IMR-90 (cell line): ENCODE measurements at regions not wholly inside any gene's neighbourhood (a gene's known extent, or its start where the extent isn't known, plus 50 kb on each side); places are given as distances from the start of the nearest gene placed in this dataset.

Experiments
- BHLHE40 ChIP-seq: fragments of 150-350 bp; IDR thresholded peaks from 2 replicates; pipeline ENCODE4 v1.6.1; 2016; ENCODE audit warnings: mild to moderate bottlenecking, low read depth, low read length
- CEBPB ChIP-seq: IDR thresholded peaks from 2 replicates; pipeline ENCODE4 v1.6.1; 2012; ENCODE audit warnings: low read depth, low read length, improper control_type of control experiment
- CTCF ChIP-seq: conservative IDR thresholded peaks from 2 replicates; pipeline ENCODE4 v1.5.1; 2012; ENCODE audit warnings: mild to moderate bottlenecking, low read depth, low read length, improper control_type of control experiment
- FOS ChIP-seq: fragments of 150-350 bp; IDR thresholded peaks from 2 replicates; pipeline ENCODE4 v1.6.1; 2016; ENCODE audit warnings: low read depth, low read length
- MAFK ChIP-seq: IDR thresholded peaks from 2 replicates; pipeline ENCODE4 v1.6.1; 2012; ENCODE audit warnings: low read depth, low read length, improper control_type of control experiment
- MXI1 ChIP-seq: IDR thresholded peaks from 2 replicates; pipeline ENCODE4 v1.6.1; 2012; ENCODE audit warnings: low read depth, mild to moderate bottlenecking, low read length, moderate library complexity, borderline replicate concordance
- NFE2L2 ChIP-seq: fragments of 150-350 bp; IDR thresholded peaks from 2 replicates; pipeline ENCODE4 v1.6.1; 2016; ENCODE audit warnings: low read depth, mild to moderate bottlenecking, low read length
- POLR2A ChIP-seq: IDR thresholded peaks from 2 replicates; pipeline ENCODE4 v1.6.1; 2012; ENCODE audit warnings: mild to moderate bottlenecking, low read depth, low read length
- RAD21 ChIP-seq: IDR thresholded peaks from 2 replicates; pipeline ENCODE4 v1.6.1; 2012; ENCODE audit warnings: low read length, improper control_type of control experiment
- RCOR1 ChIP-seq: IDR thresholded peaks from 2 replicates; pipeline ENCODE4 v1.6.1; 2012; ENCODE audit warnings: mild to moderate bottlenecking, low read length, improper control_type of control experiment; ENCODE audit not compliant: insufficient replicate concordance
- RFX5 ChIP-seq: IDR thresholded peaks from 2 replicates; pipeline ENCODE4 v1.8.0; 2012; ENCODE audit warnings: low read depth, mild to moderate bottlenecking, low read length, moderate library complexity
- USF2 ChIP-seq: fragments of 150-350 bp; IDR thresholded peaks from 2 replicates; pipeline ENCODE4 v1.6.1; 2017; ENCODE audit warnings: mild to moderate bottlenecking, antibody characterized with exemption, low read length, low read depth

GRCh38 chr2:886072-887022 is 64.3 kb upstream of the SNTG2 start:
- no peak for TF ChIP-seq CTCF
- no peak for TF ChIP-seq FOS
- no peak for TF ChIP-seq POLR2A
- TF ChIP-seq BHLHE40 = no peak
- TF ChIP-seq RFX5 = no peak
- TF ChIP-seq NFE2L2 = no peak
- TF ChIP-seq USF2 = no peak
- TF ChIP-seq RCOR1 = no peak
- TF ChIP-seq RAD21 = no peak
- TF ChIP-seq MAFK = no peak
- no peak for TF ChIP-seq CEBPB
- TF ChIP-seq MXI1 = no peak
